ENCODE measurements at regions not wholly inside any gene's neighbourhood (a gene's known extent, or its start where the extent isn't known, plus 50 kb on each side); places are given as distances from the start of the nearest gene placed in this dataset.

GRCh38 chr9:28317745-28318144, 744.5 kb upstream of the C9orf72 start:
- Histone ChIP-seq H3K4me3 (ENCODE audit: low read depth, low read length) (no peak overlapping the region), H3K4me1 (no peaks in the 10 kb centered on the region), H3K36me3 (no peaks in the 10 kb centered on the region; the same call in 1 of the 2 replicates), H3K27me3 (no peaks in the 10 kb centered on the region), H3K9me3 (no peaks in the 10 kb centered on the region)
- DNase-seq: no peak
- TF ChIP-seq CTCF (IDR thresholded peaks at IDR 0.05; ENCODE audit: low read depth, low read length): no peak

- no peak for TF ChIP-seq CTCF (IDR thresholded peaks at IDR 0.05; ENCODE audit: low read depth, low read length)
- no peaks in the 10 kb centered on the region; the same call in 1 of the 2 replicates for H3K36me3 ChIP-seq
Measured at GRCh38 chr9:28318515-28318914, 745.2 kb upstream of the C9orf72 start.

GRCh38 chr9:28319981-28320380, 746.7 kb upstream of the C9orf72 start:
- no peak for TF ChIP-seq CTCF (IDR thresholded peaks at IDR 0.05; ENCODE audit: low read depth, low read length)
- H3K9me3 ChIP-seq: no peaks in the 10 kb centered on the region
- H3K27me3 ChIP-seq: no peaks in the 10 kb centered on the region
- H3K4me3 ChIP-seq (ENCODE audit: low read depth, low read length): no peak overlapping the region
- DNase-seq: no peak
- H3K4me1 ChIP-seq: no peaks in the 10 kb centered on the region
- H3K36me3 ChIP-seq: no peaks in the 10 kb centered on the region; the same call in 1 of the 2 replicates

More at GRCh38 chr9:28318515-28318914, 745.2 kb upstream of the C9orf72 start:
- H3K4me1 ChIP-seq: no peaks in the 10 kb centered on the region
- no peak for DNase-seq
- no peak overlapping the region for H3K4me3 ChIP-seq (ENCODE audit: low read depth, low read length)
- no peaks in the 10 kb centered on the region for H3K9me3 ChIP-seq
- H3K27me3 ChIP-seq: no peaks in the 10 kb centered on the region

- Histone ChIP-seq H3K4me3 (ENCODE audit: low read depth, low read length) (no peak overlapping the region), H3K36me3 (no peaks in the 10 kb centered on the region; the same call in 1 of the 2 replicates), H3K4me1 (no peaks in the 10 kb centered on the region), H3K9me3 (no peaks in the 10 kb centered on the region), H3K27me3 (no peaks in the 10 kb centered on the region)
- no peak for DNase-seq
- TF ChIP-seq CTCF (IDR thresholded peaks at IDR 0.05; ENCODE audit: low read depth, low read length): no peak
Measured at GRCh38 chr9:28320616-28321015, 747.3 kb upstream of the C9orf72 start.

- no peaks in the 10 kb centered on the region for H3K9me3 ChIP-seq
- no peaks in the 10 kb centered on the region for H3K27me3 ChIP-seq
- DNase-seq: no peak
- H3K4me1 ChIP-seq: no peaks in the 10 kb centered on the region; the same call in 1 of the 2 replicates
- no peak for TF ChIP-seq CTCF (IDR thresholded peaks at IDR 0.05; ENCODE audit: low read depth, low read length)
- no peak overlapping the region for H3K4me3 ChIP-seq (ENCODE audit: low read depth, low read length)
- no peaks in the 10 kb centered on the region for H3K36me3 ChIP-seq
Measured at GRCh38 chr9:28329323-28329722, 756.0 kb upstream of the C9orf72 start.

GRCh38 chr9:28332648-28333047, 759.4 kb upstream of the C9orf72 start:
- H3K9me3 ChIP-seq: 0 out of 2 replicates have a peak, but pooled peaks cover 2% of the 10 kb centered on the region
- H3K4me1 ChIP-seq: no peaks in the 10 kb centered on the region; the same call in 1 of the 2 replicates
- no peaks in the 10 kb centered on the region for H3K36me3 ChIP-seq
- H3K4me3 ChIP-seq (ENCODE audit: low read depth, low read length): no peak overlapping the region
- no peaks in the 10 kb centered on the region for H3K27me3 ChIP-seq
- DNase-seq: no peak
- no peak for TF ChIP-seq CTCF (IDR thresholded peaks at IDR 0.05; ENCODE audit: low read depth, low read length)
